Keratinocyte (primary cell): ENCODE measurements at regions not wholly inside any gene's neighbourhood (a gene's known extent, or its start where the extent isn't known, plus 50 kb on each side); places are given as distances from the start of the nearest gene placed in this dataset.

Source experiments
- CTCF ChIP-seq, 3 experiments: IDR thresholded peaks in 1 of 3; conservative IDR thresholded peaks in 1 of 3; optimal IDR thresholded peaks in 1 of 3; 2 replicates in 2 of 3; 3 replicates in 1 of 3; pipeline versions ENCODE3 to v1.5.1; 2011; ENCODE audit warnings: low read length in 3 of 3, mild to moderate bottlenecking in 3 of 3, moderate library complexity in 2 of 3, control low read depth in 1 of 3, inconsistent platforms in 1 of 3; ENCODE audit not compliant: insufficient read depth in 2 of 3; ENCODE audit errors: extremely low read depth in 1 of 3
- EZH2 ChIP-seq: IDR thresholded peaks from one replicate; pipeline ENCODE4 v1.6.1; 2012; ENCODE audit warnings: inconsistent platforms, mild to moderate bottlenecking, low read length, moderate library complexity

- TF ChIP-seq CTCF (optimal IDR thresholded peaks at IDR 0.05 in 1 of 3, IDR thresholded peaks at IDR 0.05 in 1 of 3, conservative IDR thresholded peaks at IDR 0.05 in 1 of 3; ENCODE audit: extremely low read depth in 1 of 3, insufficient read depth in 2 of 3, low read length in 3 of 3), result no peak
- no peak for TF ChIP-seq EZH2
Measured at GRCh38 chr12:53811606-53812005, 59.8 kb upstream of the CISTR start.
